Stimulated activated naive CD4-positive, alpha-beta T cell (primary cell): ENCODE measurements at regions not wholly inside any gene's neighbourhood (a gene's known extent, or its start where the extent isn't known, plus 50 kb on each side); places are given as distances from the start of the nearest gene placed in this dataset.
"Not testable (repeated sequence)": the region's sequence is repeated elsewhere in the genome, so short reads cannot be mapped to it uniquely, and the experiment has no call there.

Experiments used
- DNase-seq, 6 experiments: peaks; one replicate each; lab custom pipeline; 2025; lab: John Stamatoyannopoulos, UW

DNA sequence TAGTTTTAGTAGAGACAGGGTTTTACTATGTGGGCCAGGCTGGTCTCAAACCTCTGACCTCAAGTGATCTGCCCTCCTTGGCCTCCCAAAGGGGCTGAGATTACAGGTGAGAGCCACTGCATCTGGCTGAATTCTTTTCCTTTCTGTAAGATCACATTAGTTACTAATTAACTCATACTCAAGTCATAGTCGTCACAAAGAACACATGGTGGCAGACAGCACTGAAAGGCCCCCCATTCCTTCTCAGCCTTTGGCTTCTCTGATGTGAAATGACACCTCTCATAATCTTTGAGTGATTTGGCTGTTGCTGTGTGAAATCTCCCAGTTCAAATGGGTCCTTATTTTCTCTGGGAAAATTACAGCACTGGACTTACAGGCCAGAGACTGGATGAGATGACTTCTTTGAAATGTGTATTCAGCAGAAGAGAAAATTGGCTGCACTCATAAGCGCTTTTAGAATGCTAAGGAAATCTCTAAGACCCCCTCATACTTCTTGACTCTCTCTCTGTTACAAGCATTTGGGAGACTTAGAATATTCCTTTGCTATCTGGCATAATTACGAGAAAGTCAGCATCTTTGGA, 764.8 kb downstream of the RNF144A start:
- no peak for DNase-seq

DNA sequence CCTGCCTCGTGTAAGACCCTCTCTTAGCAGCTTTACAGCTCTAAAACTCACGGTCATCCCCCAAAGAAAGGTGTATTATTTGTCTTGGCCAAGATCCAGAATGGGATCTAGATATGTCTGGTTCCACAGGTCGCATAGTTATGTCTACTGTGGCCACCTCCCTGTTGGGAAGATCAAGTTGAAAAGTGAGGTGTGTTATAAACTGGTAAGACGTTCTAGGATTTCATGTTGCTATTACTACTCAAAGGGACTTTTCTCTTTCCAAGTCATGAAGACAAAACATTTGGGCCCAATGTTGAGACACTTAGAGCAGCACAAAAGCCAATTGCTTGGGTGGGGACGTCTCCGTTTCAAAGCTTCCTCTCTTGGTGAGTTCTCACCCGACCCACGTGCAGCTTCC, 766.0 kb downstream of the RNF144A start:
- DNase-seq: no peak

DNA sequence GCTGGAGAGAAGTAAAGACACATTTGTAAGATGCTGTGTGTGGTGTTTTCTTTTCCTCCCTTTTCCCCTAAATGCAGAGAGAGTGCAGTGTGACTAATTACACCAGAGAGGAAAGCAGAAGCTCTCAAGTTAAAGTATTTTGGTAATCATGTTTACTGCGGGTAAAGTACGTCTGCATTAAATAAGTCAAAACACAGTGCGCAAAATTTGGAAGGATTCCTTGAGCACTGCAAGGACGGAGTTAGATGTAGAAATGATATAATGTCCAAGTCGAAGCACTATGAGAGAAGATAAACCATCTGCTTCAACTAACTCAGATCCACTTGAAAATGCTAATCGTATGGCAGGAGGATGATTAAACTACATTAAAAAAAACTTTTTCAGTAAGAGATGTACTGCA, 766.5 kb downstream of the RNF144A start:
- DNase-seq: no peak

DNA sequence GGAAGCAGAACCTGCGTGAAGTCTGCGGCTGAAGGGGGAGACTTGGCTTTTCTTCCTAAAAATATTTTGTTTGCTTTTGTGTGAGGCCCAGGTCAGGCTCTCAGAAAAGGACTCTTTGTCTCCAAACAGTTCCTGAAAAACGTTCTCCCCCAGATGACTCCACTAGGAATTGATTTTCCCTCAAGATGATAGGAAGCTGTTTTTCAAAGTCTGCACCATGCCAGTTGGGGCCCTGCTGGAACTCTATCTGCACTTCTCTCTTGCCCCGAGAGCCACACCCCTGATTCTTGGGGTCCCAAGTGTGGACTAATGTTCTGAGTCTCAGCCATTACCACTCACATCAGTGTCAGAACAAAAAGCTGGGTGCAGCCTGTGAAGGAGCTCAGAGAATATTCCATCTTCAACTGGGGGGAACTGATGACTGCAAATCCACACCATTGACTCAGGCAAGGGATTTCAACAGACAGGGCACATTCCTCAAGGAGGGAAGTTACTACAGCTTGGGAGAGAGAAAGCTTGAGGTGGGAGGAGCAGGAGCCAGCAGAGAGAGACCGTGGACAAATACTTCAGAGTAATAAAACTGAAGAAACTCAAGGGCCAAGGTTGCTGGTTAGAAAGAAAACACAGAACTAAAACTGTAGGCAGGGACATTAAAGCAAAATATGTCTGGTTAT, 768.3 kb downstream of the RNF144A start:
- DNase-seq: no peak

DNA sequence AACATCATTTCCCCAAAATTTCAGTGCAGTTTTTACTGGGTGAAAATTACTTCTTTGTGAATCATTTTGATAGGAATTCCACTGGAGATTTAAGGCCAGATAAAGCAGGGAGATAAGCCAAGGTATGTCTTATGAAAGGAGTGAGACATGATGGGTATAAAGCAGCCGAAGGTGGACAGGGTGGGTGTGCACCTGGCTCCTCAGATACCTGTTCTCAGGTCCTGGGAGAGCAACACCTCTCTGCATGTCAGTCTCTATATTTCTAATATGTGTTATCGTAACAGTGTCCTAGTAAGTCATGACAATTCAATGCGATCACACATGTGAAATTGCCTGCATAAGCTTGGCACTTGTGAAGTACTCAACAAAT, 768.8 kb downstream of the RNF144A start:
- no peak for DNase-seq

DNA sequence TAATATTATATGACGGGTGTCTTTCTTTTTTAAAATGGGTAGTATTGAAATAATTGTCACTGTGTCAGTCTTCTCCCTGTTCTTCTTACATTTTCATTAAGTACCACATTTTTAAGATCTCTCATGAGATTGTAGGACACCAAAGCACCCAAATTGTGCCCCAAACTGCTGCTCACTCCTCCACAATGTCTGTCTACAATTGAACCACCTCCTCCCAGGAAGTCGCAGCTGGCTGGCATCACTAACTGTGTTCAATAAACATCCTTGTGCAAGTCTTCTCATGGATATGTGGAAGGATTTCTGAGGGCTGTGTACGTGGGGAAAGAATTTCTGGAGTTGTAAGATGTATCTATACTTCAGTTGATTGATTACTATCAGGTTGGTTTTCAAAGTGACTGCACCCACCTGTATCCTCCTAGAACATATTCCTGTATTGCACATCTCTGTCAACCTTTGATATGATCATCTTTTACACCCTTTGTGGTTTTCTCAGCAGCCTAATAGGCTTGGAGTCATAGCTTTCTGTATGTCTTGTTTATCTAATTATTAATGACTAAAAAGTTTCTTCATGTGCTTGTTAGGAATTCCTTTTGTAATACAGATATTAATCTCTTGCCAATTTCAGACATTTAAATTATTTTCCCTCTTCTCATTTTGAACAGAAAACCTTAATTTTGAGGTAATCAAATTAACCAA, 774.9 kb downstream of the RNF144A start:
- no peak for DNase-seq

DNA sequence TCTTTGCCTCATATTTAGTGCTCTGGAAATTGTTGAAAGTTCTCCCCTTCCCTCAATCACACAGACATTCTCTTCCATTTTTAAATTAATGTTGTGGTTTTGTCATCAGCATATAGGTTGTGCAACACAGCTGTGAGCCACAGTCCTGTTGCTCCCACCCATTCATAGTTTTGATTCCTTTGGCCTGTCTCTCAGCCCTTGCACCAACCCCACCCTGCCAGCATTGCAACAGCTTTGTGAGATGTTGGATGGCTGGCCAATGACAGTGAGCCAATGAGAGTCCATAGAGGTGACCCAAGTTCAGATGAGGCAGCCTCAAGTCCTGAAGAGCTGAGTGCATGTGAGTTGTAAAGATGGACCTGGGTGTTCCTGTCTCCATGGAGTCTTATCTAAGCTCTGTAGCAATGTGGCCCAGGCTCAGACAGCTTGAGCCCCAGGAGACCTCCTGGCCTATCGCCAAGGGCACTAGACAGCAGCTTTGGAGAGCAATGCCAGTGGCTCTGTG, 775.5 kb downstream of the RNF144A start:
- DNase-seq: no peak

DNA sequence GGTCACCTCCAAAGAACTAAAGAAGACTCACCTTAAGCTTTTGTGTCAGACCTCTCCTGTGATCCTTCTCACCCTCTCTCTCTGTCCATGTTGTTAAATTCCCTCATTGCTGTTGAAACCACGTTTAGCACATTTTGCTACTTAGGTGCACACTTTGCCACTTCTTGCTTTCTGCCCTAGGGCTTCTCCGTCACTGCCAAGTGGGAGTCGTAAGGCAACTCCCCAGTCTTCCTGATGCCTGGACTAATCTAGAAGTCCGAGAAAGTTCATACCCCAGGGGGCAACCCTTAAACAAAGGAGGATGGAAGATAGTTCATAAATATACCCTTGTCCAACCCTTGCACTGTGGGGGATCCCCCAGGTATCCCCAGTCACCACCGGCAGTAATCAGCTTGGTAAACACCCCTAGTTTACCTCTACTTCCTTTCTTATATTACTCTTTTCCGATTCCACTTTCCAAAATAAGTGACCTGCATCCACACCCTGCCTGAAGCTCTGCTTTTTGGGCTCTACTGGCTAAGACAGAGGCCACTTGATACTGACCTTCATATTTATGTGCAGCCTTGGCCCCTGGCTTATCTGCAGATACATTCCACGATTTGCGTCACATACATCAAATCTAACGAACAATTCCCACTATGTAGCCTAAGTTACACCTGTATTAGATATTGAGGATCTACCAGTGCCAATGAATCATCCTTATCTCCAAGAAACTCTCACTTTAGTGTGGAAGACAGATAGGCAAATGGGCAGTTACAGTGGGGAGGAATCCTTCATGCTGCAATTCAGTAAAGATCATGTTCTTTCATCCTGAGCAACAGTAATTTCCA, 776.2 kb downstream of the RNF144A start:
- DNase-seq: no peak

DNA sequence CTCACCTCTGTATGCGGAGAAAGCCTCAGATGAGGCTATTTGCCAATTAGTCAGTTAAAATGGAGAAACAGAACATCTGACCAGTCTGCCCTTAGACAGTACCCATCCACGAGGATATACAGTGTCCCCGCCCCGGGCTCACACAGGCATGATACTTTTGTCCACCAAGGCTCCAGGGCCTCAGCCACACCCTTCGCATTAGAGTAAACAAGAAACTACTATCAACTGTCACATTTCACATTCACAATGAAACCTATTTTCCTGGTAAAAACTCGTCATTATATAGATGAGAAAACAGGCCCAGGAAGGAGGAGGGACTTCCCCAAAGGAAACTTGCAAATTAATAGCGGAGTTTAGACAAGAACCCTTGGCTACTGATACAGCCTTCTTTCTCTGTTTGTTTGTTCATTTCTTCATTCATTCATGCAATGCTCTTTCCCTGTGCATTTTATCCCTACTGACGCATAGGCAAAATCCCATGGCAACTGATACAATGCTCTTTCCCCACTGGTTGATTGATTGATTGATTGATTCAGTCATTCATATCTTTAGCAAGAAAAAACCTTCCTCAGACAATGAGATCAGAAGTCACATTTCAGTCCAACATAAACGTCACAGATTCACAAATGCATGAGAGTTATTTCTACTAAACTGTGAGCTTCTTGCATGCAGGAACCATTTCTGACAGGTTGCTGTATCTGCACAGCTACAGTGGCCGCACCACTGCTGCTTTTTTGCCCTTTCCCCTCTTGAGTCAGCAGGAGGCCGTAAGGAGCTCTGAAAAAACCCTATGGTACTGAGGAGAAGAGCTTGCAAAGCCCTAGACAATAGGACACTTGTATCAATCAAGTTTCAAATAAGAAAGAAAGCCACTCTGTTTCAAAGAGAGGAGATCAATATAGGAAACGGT, 777.1 kb downstream of the RNF144A start:
- no peak for DNase-seq

DNA sequence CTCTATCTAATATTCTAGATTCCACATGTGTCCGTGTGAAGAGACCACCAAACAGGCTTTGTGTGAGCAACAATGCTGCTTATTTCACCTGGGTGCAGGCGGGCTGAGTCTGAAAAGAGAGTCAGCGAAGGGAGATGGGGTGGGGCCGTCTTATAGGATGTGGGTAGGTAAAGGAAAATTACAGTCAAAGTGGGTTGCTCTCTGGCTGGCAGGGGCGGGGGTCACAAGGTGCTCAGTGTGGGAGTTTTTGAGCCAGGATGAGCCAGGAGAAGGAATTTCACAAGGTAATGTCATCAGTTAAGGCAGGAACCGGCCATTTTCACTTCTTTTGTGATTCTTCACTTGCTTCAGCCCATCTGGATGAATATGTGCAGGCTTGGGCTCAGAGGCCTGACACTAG, 779.3 kb downstream of the RNF144A start:
- not testable (repeated sequence) for DNase-seq

DNA sequence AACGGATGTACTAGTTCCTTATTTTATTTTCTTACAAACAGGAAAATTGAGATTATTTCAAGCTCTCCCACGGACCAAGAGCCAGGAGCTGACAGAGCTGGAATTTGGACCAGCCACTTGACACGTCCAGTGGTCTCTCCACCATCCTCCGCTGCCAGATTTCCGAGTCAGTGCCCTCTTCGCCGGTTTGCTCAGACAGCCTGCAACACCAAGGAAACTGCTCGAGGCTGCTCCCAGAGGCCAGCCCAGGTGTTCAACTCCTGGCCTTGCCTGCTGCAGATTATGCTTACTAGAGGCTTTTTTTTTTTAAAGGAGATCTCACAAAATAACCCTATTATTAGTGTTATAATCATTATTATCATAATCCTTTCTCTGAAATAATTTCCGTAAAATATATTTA, 779.8 kb downstream of the RNF144A start:
- no peak for DNase-seq

DNA sequence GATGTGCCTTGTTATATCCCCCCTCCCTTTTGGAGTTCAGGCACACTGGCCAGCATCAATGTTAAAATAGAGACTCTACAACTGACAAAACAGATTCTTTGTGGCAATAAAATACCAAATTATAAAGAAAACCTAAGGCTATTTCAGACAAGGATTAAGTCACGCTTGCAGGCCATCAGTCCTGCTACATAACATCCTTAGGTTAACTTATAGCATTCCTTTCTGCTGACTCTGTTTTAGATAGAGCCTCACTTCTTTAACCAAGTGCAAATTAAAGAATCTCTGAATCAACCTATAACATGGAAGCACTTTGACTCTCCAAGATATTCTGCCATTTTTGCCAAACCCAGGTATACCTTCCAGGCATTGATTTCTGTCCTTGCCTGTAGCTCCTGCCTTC, 784.6 kb downstream of the RNF144A start:
- DNase-seq: no peak

DNA sequence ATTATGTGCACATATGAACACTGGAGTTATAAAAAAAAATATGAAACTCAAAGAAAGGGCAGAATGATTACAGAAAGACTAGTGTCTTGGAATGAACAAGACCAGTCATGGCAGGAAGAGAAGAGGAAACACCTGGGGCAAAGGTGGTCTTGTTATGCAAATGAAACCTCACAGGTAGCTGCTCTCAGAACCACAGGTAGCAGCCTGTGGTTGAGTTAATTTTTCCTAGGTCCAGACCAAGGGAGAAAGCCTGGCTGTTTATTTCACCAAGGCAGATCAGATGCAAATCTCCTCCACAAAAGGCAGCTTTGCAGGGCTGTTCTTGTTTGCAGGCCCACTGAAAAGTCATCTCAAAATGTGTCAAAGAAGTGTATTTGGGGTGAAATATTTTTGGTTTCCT, 785.8 kb downstream of the RNF144A start:
- DNase-seq: no peak

DNA sequence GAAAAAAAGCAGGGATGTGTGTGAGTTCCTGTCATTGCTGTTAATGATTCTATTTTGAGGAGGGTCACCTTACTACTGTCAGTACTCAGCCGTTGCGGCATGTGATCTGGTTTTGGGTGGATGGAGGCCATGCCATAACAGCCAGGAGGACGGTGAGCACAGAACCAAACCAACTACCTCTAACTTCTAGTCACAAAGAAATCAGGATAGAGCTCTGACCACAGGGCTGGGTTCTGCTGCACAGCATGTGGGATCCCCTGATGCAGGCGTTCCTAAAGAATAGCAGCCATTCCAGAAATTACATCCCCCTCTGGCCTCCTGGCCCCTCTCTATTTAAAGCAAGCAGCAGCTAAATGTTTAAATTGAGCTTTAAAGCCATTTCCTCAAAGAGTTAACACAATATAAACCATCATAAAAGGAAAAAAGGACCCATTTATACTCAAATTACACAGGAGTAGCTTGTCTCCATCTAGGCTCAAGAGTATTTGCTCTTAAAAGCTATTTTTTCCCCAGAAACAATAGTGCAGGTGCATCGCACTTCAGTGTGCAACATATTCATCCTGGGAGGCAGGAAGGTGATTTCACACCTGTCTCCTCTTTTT, 786.4 kb downstream of the RNF144A start:
- no peak for DNase-seq

DNA sequence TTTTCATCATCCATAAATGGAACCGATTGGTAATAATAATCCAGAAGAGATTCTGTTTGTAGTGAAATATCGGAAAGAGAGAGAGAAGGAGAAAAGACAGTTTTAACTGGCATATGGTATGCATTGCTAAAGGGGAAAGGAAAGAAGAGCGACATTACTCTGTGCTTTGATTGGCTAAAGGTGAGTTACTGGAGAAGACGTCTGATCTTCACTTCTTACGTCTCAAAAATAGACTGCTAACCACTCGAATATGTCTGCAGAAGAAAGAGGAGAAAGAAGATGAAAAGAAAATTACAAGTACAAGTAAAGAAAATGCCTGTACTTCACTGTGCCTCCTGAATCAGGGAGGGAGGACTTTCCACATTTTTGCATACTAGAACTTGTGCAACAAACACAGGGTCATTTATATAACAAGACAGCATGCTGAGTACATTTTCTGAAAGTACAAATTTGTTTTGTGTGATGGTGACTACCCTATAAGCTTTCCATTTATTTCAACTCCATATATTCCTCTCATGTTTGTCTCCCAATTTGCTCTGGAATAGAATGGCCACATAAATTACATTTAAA, 787.2 kb downstream of the RNF144A start:
- peak in 1 of 6 experiments; percentile 4 for DNase-seq

DNA sequence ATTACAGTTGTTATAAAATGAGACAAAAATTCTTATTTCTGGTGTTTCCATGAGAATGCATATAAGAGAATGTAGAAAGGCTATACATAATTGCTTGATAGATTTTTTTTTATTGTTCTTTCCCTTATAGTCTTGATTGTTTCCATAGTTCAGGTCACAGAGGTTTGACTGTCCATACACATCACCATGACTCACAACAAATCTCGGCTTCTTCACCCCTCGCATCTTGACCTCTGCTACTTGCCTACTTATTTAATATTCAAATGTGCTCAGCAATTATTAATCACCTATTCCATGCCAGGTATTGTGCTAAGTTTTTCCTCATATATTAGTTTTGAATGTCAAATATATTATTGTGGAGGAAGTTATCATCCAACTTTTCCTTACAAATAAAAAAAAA, 789.6 kb downstream of the RNF144A start:
- no peak for DNase-seq

DNA sequence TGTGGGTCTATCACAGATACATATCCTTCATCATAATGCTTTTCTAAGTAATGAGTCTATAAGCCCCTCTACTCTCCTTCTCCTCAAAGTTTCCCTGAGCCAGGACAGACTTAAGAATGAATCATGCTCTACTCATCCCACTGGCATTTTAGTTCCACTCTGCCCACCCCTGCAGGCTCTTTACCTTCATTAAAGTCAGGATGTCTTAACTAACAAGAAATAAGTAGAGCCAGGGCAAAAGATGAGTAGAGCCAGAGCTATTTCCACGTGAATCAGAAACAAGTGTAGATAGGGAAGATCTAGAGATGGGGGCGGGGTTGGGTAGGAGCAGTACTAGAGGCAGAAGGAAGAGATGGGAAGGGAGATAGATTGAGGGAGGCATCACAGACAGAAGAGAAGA, 790.5 kb downstream of the RNF144A start:
- no peak for DNase-seq

DNA sequence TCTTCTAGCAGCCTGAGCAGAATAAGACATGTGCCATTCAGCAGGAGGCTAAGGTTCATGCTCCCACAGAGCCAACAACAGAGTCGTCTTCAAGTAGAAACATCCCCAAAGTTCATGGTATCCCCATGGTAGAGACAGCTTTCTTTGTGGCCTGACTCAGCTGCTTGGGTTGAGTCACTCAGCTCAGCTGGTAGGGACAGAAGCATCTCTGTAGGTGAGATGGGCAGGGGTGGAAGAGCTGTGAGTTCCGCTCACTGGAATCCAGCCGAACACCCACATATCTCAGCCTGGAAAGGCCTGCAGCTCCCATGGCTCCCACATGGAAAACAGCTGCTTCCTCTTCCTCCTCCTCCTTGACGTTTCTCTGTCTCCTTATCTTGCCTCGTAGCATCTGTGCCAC, 792.7 kb downstream of the RNF144A start:
- DNase-seq: no peak

DNA sequence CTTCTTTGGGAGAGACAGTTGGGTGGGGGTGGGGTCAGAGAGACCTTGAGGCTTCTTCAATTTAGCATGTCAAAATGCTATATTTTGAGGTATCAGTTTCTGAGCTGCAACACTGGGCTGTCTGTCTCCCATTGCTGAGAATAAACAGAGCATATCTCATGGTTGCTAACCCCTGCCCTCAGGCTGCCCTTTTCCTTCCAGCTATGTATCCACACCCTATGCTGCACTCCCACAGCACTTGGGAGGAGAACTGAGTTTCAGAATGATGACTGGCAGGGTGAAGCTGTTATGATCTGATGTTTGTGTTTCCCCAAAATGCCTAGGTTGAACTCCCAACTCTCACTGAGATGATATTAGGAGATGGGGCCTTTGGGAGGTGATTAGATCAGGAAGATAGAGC, 794.0 kb downstream of the RNF144A start:
- no peak for DNase-seq

DNA sequence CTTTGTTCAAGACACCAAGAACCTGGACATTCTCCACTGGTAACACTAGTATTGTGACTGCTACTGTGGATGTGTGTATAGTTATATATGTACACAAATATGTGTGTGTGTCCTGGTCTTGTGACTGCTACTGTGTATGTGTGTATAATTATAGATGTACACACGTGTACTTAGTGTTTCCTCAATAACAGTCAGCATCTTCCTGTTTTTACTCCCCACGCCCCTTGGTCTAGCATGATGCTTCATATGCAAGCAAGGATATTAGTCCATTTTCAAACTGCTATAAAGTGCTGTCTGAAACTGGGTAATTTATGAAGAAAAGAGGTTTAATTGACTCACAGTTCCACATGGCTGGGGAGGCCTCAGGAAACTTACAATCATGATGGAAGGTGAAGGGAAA, 802.7 kb downstream of the RNF144A start:
- no peak for DNase-seq
